ENCODE measurements at regions not wholly inside any gene's neighbourhood (a gene's known extent, or its start where the extent isn't known, plus 50 kb on each side); places are given as distances from the start of the nearest gene placed in this dataset.

- DNase-seq = no peak
Measured at GRCh38 chr18:22467760-22468553, 50.2 kb upstream of the CTAGE1 start.

GRCh38 chr18:22468554-22468891, 50.8 kb upstream of the CTAGE1 start:
- DNase-seq = no peak

- no peak for DNase-seq
Measured at GRCh38 chr18:22469061-22469734, 51.5 kb upstream of the CTAGE1 start.

GRCh38 chr18:22469926-22470247, 52.2 kb upstream of the CTAGE1 start:
- no peak for DNase-seq

GRCh38 chr18:22470248-22471235, 52.8 kb upstream of the CTAGE1 start:
- no peak for DNase-seq

GRCh38 chr18:22471546-22472131, 53.9 kb upstream of the CTAGE1 start:
- DNase-seq = no peak

- DNase-seq = no peak
Measured at GRCh38 chr18:22473366-22473765, 55.7 kb upstream of the CTAGE1 start.

GRCh38 chr18:22475426-22476100, 57.8 kb upstream of the CTAGE1 start:
- DNase-seq = no peak

GRCh38 chr18:22477222-22477621, 59.5 kb upstream of the CTAGE1 start:
- no peak for DNase-seq

- DNase-seq = no peak
Measured at GRCh38 chr18:22482948-22483347, 65.2 kb upstream of the CTAGE1 start.

GRCh38 chr18:22483407-22483806, 65.7 kb upstream of the CTAGE1 start:
- no peak for DNase-seq

GRCh38 chr18:22484471-22484870, 66.8 kb upstream of the CTAGE1 start:
- DNase-seq = no peak

- no peak for DNase-seq
Measured at GRCh38 chr18:22485808-22486244, 68.1 kb upstream of the CTAGE1 start.

GRCh38 chr18:22486667-22487066, 69.0 kb upstream of the CTAGE1 start:
- DNase-seq = no peak

GRCh38 chr18:22488554-22488953, 70.8 kb upstream of the CTAGE1 start:
- no peak for DNase-seq

GRCh38 chr18:22489704-22490103, 72.0 kb upstream of the CTAGE1 start:
- DNase-seq = no peak

GRCh38 chr18:22490429-22490846, 72.7 kb upstream of the CTAGE1 start:
- DNase-seq = no peak

- DNase-seq = no peak
Measured at GRCh38 chr18:22493255-22493654, 75.5 kb upstream of the CTAGE1 start.

GRCh38 chr18:22493940-22494339, 76.2 kb upstream of the CTAGE1 start:
- DNase-seq = no peak

- no peak for DNase-seq
Measured at GRCh38 chr18:22494771-22495170, 77.1 kb upstream of the CTAGE1 start.

- no peak for DNase-seq
Measured at GRCh38 chr18:22499421-22499820, 81.7 kb upstream of the CTAGE1 start.

- DNase-seq = no peak
Measured at GRCh38 chr18:22503803-22504202, 86.1 kb upstream of the CTAGE1 start.
